Stimulated activated CD4-positive, alpha-beta T cell treated with anti-CD3 and anti-CD28 coated beads, Interleukin-2, amount 100 ng/mL, for 24 hours (primary cell): ENCODE measurements at regions not wholly inside any gene's neighbourhood (a gene's known extent, or its start where the extent isn't known, plus 50 kb on each side); places are given as distances from the start of the nearest gene placed in this dataset.

ENCODE experiments used
- DNase-seq, 2 donors: peaks; one replicate each; pipeline ENCODE4 v3.0.0-alpha.2; 2020

DNA sequence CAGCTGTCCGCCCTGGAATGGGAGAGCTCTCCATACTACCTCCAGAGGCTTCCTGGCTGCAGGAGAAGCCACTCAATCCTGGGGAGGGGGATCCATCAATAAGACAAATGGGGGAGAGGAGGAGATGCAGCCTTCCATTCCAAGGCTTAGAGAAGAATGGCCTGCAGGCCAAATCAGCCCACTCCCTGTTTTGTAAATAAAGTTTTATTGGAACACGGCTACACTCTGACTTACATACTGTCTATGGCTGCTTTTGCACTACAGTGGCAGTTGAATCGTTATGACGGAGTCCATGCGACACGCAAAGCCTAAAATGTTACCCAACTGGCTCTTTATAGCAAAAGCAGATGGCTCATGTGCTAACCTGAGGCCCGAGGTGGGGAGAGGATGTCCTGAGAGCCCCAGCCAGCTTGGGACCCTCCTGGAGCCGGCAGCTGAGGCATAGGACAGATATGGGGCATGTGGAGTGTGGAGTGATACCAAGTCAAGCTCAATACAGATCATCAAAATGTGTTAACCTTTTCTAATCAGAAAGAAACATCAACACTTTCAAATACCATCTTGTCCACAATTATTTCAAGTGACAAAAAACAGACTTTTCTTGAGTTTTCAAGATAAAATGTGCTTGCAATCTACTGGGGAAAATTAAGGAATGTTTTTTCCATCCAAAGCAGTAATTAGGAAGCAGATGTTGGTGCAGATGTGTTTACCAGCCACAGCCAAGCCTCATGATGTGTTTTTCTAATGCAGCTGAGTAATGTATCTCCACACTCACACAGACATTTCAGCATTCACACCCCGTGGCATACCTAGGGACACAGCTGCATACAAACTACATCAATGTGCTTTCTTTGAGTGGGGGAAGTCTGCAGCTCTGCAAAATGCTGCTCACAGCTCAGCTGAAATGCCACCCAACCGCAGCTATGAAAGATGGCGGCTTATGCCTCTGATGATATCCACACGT, 181.6 kb downstream of the SHANK2 start:
- DNase-seq = no peak

DNA sequence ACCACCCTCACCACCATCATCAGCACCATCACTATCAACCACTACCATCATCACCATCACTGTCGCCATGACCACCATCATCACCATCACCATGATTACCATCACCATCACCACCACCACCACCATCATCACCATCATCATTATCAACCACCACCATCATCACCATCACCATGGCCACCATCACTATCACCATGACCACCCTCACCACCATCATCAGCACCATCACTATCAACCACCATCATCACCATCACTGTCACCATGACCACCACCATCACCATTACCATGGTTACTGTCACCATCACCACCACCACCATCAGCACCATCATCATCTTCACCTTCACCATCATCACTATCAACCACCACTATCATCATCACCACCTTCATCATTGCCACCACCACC, 183.4 kb downstream of the SHANK2 start:
- DNase-seq = no peak

- no peak for DNase-seq
These were observed 184.6 kb downstream of the SHANK2 start for GRCh38 chr11:71067753-71068152.

GRCh38 chr11:71066311-71066710, 186.1 kb downstream of the SHANK2 start:
- DNase-seq = no peak

DNA sequence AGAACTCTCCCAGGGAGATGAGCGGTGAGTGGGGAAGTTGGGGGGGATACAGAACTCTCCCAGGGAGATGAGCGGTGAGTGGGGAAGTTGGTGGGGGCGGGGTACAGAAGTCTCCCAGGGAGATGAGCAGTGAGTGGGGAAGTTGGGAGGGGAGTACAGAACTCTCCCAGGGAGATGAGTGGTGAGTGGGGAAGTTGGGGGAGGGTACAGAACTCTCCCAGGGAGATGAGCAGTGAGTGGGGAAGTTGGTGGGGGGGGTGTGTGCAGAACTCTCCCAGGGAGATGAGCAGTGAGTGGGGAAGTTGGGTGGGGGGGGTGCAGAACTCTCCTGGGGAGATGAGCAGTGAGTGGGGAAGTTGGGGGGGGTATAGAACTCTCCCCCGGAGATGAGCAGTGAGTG, 186.5 kb downstream of the SHANK2 start:
- no peak for DNase-seq

DNA sequence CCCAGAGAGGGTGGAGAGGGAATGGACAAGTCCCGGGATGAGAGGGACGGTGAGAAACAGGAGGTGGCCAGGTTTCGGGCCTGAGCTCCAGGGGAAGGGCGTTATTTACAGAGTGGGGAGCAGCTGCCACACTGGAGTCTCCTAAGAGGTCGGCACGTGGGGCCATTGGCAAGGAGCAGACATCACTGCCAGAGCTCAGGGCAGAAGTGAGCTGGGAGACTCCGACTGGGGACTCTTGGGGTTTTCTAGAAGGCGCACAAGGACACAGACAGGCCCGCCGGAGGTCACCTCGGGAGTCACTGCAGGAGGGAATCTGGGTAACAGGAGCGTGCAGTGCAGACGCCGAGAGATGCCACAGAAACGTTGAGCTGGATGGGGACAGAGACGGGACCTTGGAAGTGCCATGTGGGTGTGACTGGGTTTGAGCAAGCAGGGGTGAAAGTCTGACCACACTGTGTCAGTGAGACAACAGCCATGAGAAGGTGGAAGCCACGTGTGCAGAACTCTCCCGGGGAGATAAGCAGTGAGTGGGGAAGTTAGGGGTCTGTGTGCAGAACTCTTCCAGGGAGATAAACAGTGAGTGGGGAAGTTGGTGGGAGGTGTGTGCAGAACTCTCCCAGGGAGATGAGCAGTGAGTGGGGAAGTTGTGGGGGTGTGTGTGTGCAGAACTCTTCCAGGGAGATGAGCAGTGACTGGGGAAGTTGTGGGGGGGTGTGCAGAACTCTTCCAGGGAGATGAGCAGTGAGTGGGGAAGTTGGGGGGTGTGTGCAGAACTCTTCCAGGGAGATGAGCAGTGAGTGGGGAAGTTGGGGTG, 187.5 kb downstream of the SHANK2 start:
- DNase-seq = no peak

DNA sequence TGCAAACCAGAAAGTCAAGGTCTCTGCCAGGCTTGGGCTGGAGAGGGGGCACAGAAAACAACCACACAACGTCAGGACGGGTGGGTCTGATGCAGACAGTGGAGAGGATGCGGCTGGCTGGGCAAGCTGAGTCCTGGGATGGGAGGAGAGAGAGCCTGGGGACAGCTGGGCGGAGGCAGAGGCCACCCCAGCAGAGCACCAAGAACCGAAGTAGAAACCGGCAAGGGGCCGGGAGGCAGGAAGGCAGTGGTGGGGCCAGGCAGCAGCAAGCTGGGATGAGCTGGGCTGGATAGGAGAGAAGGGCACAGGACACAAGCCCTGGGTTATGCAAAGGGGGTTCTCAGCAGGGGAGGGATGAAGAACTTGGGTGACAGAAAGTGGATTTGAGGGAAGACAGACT, 188.2 kb downstream of the SHANK2 start:
- no peak for DNase-seq

DNA sequence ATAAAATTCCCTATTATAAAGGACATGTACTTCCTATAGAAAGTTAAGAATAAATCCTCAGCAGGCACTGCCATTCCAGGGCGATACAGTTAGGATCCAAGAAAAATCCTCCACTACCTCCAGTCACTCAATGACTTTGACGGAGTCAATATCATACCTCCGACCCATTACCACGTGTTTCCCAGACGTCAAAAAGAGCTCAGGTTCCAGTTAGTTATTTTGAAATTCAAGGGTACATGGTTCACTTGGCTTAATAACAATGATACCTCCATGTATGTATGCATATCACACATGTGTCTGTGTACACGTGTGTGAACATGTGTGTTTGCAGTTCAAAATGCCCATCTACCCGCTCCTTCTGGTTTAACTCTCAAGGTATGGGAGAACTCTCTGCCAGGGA, 189.2 kb downstream of the SHANK2 start:
- no peak for DNase-seq

DNA sequence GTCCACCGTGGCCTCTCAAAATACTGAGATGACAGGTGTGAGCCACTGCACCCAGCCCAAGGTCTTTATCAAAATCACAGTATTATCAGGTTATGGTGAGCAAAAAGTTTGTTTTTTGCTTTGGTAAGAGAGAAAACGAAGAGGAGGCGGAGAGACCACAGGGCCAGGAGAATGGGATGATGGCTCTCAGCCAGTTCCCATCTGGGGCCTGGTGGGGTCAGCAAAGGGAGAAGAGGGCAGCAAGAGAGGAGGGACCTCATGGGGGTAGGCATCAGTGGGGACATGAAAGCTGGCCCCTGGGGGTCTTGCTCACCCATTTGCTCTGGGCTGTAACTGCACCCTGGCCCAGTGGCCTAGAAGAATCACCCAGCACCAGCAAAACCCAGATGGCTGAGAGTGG, 190.2 kb downstream of the SHANK2 start:
- DNase-seq = no peak

DNA sequence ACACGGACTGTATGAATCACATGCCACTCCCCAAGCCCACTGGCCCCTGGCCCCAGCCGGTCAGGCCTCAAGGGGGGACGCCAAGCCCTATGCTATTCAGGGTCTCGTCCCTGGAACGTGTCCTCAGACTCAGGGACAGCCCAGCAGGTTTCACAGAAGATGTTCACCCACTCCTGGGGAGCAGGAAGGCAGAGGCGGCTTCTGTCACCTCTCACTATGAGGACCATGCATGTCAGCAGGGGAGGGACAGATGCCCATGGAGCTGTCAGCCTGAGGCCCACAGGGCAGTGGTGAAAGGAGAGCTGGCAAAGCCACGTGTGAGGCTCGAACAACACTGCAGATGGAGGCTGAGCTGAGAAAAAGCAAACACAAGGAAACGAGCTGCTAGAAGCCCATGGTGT, 192.0 kb downstream of the SHANK2 start:
- DNase-seq = no peak

- DNase-seq = no peak
These were observed 192.7 kb downstream of the SHANK2 start for GRCh38 chr11:71059662-71060061.

DNA sequence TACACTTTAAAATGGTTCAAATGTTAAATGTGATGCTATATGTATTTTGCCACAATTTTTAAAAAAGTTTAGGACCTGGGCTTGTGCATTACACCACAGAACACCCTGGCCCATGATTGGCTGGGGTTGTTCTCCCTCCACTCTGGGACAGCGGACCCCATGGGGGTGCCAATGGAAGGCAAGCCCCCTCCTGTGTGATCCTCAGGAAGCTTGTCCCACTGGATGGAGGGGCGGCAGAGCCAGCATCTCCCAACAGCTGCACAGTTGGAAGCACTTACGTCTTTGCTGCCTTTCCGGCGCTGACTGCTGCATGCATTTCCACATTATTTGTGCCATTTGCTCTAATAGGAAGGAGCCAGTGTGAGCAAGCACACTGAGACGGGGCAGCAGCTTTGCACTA, 196.5 kb downstream of the SHANK2 start:
- DNase-seq = no peak
